HCT116 (cell line): ENCODE measurements at regions not wholly inside any gene's neighbourhood (a gene's known extent, or its start where the extent isn't known, plus 50 kb on each side); places are given as distances from the start of the nearest gene placed in this dataset.

Experiments used
- ATAC-seq: fragments of 200-7000 bp; cut with Tn5 transposase; 2 replicates; pipeline ENCODE4 v1.9.1; 2020; ENCODE audit warnings: mild to moderate bottlenecking, moderate library complexity
- BruUV-seq: library from RNA; stranded (reverse); fragments of 400-500 nt; replicated peaks from 2 replicates; lab custom pipeline; 2021; lab: Mats Ljungman, UMichigan
- CTCF ChIA-PET: fragments of 300-600 bp; sonication (Branson Sonifier 250); formaldehyde crosslinking; loops from one replicate; lab custom pipeline; 2021; ENCODE audit warnings: antibody characterized with exemption; lab: Charles Lee
- POLR2A ChIA-PET: fragments of 300-600, 350-600 bp; sonication (Branson Sonifier 250); formaldehyde crosslinking; loops from one replicate; lab custom pipeline; 2021; ENCODE audit warnings: antibody characterized with exemption; lab: Charles Lee
- RAD21 ChIA-PET, 2 experiments: fragments of 300-600 bp; sonication (Branson Sonifier 250); formaldehyde crosslinking; loops; one replicate each; lab custom pipeline; 2023; ENCODE audit warnings: low total read pairs in 2 of 2; ENCODE audit not compliant: uncharacterized antibody in 2 of 2, unreplicated experiment in 2 of 2, low non-redundant PET in 1 of 2; lab: Charles Lee
- DNase-seq: peaks from one replicate; pipeline ENCODE4 v3.0.0-alpha.2; 2010; ENCODE audit warnings: low read depth, low spot score
- H2AFZ ChIP-seq: fragments of 200-600 bp; shearing (Covaris generic), sonication (generic); 2 replicates; pipeline ENCODE4 v1.6.1; 2017; ENCODE audit warnings: low read depth, mixed run types, mixed read lengths, antibody characterized with exemption, low read length; ENCODE audit not compliant: poor library complexity, severe bottlenecking
- H3K27ac ChIP-seq: 2 replicates; pipeline ENCODE4 v1.5.1; 2012; ENCODE audit warnings: low read depth, low read length
- H3K27me3 ChIP-seq: fragments of 200-600 bp; sonication (generic); 2 replicates; pipeline ENCODE4 v1.6.1; 2016; ENCODE audit warnings: mixed run types, low read length, mixed read lengths; ENCODE audit not compliant: insufficient read depth
- H3K36me3 ChIP-seq, 2 experiments: fragments of 200-500 bp in 1 of 2; fragments of 200-600 bp in 1 of 2; sonication (Bioruptor generic) in 1 of 2; sonication (generic) in 1 of 2; 2 replicates each; pipeline versions ENCODE4 v1.5.1 to v1.6.1; 2014 to 2016; ENCODE audit warnings: low read length in 2 of 2, inconsistent platforms in 1 of 2, mixed read lengths in 1 of 2, mixed run types in 1 of 2; ENCODE audit not compliant: insufficient read depth in 2 of 2, control insufficient read depth in 1 of 2
- H3K4me1 ChIP-seq, 2 experiments: fragments of 200-600 bp in 1 of 2; sonication (generic) in 1 of 2; 2 replicates each; pipeline versions ENCODE4 v1.5.1 to v1.6.1; 2012 to 2017; ENCODE audit warnings: low read length in 2 of 2, inconsistent platforms in 1 of 2, mild to moderate bottlenecking in 1 of 2, mixed read lengths in 1 of 2, mixed run types in 1 of 2, moderate library complexity in 1 of 2; ENCODE audit not compliant: insufficient read depth in 2 of 2, control insufficient read depth in 1 of 2
- H3K4me2 ChIP-seq: fragments of 200-600 bp; sonication (generic); 2 replicates; pipeline ENCODE4 v1.6.1; 2017; ENCODE audit warnings: mixed run types, low read length, mixed read lengths
- H3K4me3 ChIP-seq, 2 experiments: fragments of 200-600 bp in 1 of 2; sonication (generic) in 1 of 2; replicated peaks in 1 of 2; 2 replicates each; pipeline ENCODE4 v1.5.1; 2011 to 2016; ENCODE audit warnings: low read length in 2 of 2, control low read depth in 1 of 2, low read depth in 1 of 2, mild to moderate bottlenecking in 1 of 2, mixed read lengths in 1 of 2, mixed run types in 1 of 2
- H3K79me2 ChIP-seq: fragments of 200-600 bp; sonication (generic); 2 replicates; pipeline ENCODE4 v1.6.1; 2017; ENCODE audit warnings: mild to moderate bottlenecking, mixed run types, low read length, moderate library complexity, mixed read lengths; ENCODE audit not compliant: insufficient read depth
- H3K9ac ChIP-seq: fragments of 200-600 bp; sonication (generic); 2 replicates; pipeline ENCODE4 v1.6.1; 2016; ENCODE audit warnings: low read length, mixed read lengths
- H3K9me2 ChIP-seq: fragments of 200-600 bp; sonication (generic), shearing (Covaris generic); 2 replicates; pipeline ENCODE4 v1.6.1; 2017; ENCODE audit warnings: mixed run types, mild to moderate bottlenecking, moderate library complexity; ENCODE audit not compliant: insufficient read depth
- H3K9me3 ChIP-seq, 2 experiments: fragments of 200-500 bp in 1 of 2; fragments of 200-600 bp in 1 of 2; sonication (Bioruptor generic) in 1 of 2; sonication (generic) in 1 of 2; 2 replicates each; pipeline ENCODE4 v1.6.1; 2014 to 2017; ENCODE audit warnings: low read length in 2 of 2, mixed read lengths in 2 of 2, inconsistent platforms in 1 of 2, low read depth in 1 of 2, mild to moderate bottlenecking in 1 of 2, mixed run types in 1 of 2, moderate library complexity in 1 of 2; ENCODE audit not compliant: control insufficient read depth in 1 of 2, insufficient read depth in 1 of 2
- H4K20me1 ChIP-seq: fragments of 200-600 bp; sonication (generic), shearing (Covaris generic); 2 replicates; pipeline ENCODE4 v1.6.1; 2017; ENCODE audit warnings: mixed run types, mild to moderate bottlenecking, moderate library complexity; ENCODE audit not compliant: insufficient read depth
- CBX3 ChIP-seq: IDR thresholded peaks from 2 replicates; pipeline ENCODE4 v1.6.1; 2012; ENCODE audit warnings: low read depth
- CEBPB ChIP-seq: IDR thresholded peaks from 2 replicates; pipeline ENCODE4 v1.6.1; 2012; ENCODE audit warnings: low read depth
- EZH2 ChIP-seq: fragments of 200-600 bp; sonication (generic); IDR thresholded peaks from 2 replicates; pipeline ENCODE4 v1.6.1; 2017; ENCODE audit warnings: antibody characterized with exemption, mixed run types
- EZH2phosphoT487 ChIP-seq: fragments of 200-600 bp; IDR thresholded peaks from 2 replicates; pipeline ENCODE4 v1.6.1; 2018; ENCODE audit warnings: antibody characterized with exemption, borderline replicate concordance
- FOSL1 ChIP-seq: IDR thresholded peaks from 2 replicates; pipeline ENCODE4 v1.6.1; 2012; ENCODE audit warnings: low read depth
- JUND ChIP-seq: IDR thresholded peaks from 2 replicates; pipeline ENCODE4 v1.6.1; 2012
- POLR2A ChIP-seq: IDR thresholded peaks from 2 replicates; pipeline ENCODE4 v1.7.0; 2011; ENCODE audit warnings: borderline replicate concordance; ENCODE audit not compliant: insufficient read depth, insufficient read length; ENCODE audit errors: extremely low read depth
- SIN3A ChIP-seq: IDR thresholded peaks from 2 replicates; pipeline ENCODE4 v1.6.1; 2012; ENCODE audit warnings: low read depth
- SP1 ChIP-seq: IDR thresholded peaks from 2 replicates; pipeline ENCODE4 v1.6.1; 2012; ENCODE audit warnings: low read depth
- TCF7L2 ChIP-seq: IDR thresholded peaks from 2 replicates; pipeline ENCODE4 v1.7.0; 2011; ENCODE audit warnings: borderline replicate concordance, inconsistent platforms; ENCODE audit not compliant: insufficient read depth, insufficient read length; ENCODE audit errors: extremely low read depth
- YY1 ChIP-seq: IDR thresholded peaks from 2 replicates; pipeline ENCODE4 v1.6.1; 2011; ENCODE audit warnings: low read length, low read depth, moderate library complexity, mild to moderate bottlenecking; ENCODE audit not compliant: insufficient replicate concordance; ENCODE audit errors: extremely low read depth
- ZFX ChIP-seq: fragments of 450-650 bp; IDR thresholded peaks from 2 replicates; pipeline ENCODE4 v1.6.1; 2017
- ZNF274 ChIP-seq: fragments of 200-500 bp; sonication (Bioruptor generic); IDR thresholded peaks from 2 replicates; pipeline ENCODE4 v1.6.1; 2014; ENCODE audit warnings: mild to moderate bottlenecking, low read depth, low read length, inconsistent platforms
- intact Hi-C: fragments of 100-400 bp; cut with micrococcal nuclease; formaldehyde crosslinking; loops from 2 replicates; pipeline ENCODE4 v1.10.0; 2022
- TF ChIP-seq, protein P1 (sequence below): IDR thresholded peaks from 2 replicates; pipeline ENCODE4 v1.6.1; 2012
- TF ChIP-seq, protein P2 (sequence below), 3 experiments: fragments of 200-600 bp in 1 of 3; sonication (generic) in 1 of 3; IDR thresholded peaks in 2 of 3; conservative IDR thresholded peaks in 1 of 3; 2 replicates each; pipeline ENCODE4 v1.5.1; 2012 to 2017; ENCODE audit warnings: low read depth in 2 of 3, low read length in 2 of 3, antibody characterized with exemption in 1 of 3, borderline replicate concordance in 1 of 3, control low read depth in 1 of 3, mild to moderate bottlenecking in 1 of 3, mixed read lengths in 1 of 3, mixed run types in 1 of 3, moderate library complexity in 1 of 3; ENCODE audit not compliant: insufficient read depth in 1 of 3
- TF ChIP-seq, protein P3 (sequence below): IDR thresholded peaks from 2 replicates; pipeline ENCODE4 v1.6.1; 2012

DNA sequence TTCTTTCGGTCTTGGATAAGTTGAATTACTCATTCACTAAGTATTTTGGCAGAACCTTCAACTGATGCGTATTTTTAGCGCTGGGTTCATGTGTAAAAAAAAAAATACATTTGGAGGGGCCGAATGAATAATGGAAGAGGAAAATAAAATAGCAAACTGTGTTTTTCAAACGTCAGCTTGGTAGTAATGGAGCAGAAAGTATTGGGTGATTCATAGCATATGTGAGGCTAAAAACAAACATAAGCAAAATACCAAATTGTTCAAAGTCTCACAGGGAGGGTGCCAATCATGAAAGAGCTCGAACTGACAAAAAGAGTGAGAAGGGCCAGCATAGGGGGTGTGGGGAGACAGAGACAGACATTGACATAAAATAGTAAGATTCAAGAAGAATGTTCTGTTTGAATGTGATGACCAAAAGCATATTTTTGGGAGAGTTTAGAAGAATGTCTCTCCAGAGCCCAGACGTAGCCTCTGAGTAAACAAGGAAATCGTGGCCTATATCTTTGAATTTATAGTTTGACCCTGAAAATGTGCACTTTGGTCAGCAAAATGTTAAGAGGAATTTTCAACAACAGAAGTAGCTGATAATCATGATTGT is 174.9 kb upstream of the HMHB1 start:
- CTCF ChIA-PET = no interaction called here
- H3K4me2 ChIP-seq = no peak overlapping the region
- intact Hi-C loops = no loop called here

More for the DNA sequence above, 174.9 kb upstream of the HMHB1 start:
- Histone ChIP-seq H3K9ac (no peak overlapping the region), H3K9me3 (no peaks in the 10 kb centered on the region), H3K4me1 (no peaks in the 10 kb centered on the region), H3K79me2 (no peaks in the 10 kb centered on the region), H3K9me2 (no peaks in the 10 kb centered on the region), H2AFZ (no peak overlapping the region), H3K4me3 (no peak overlapping the region), H4K20me1 (no peaks in the 10 kb centered on the region), H3K27me3 (no peaks in the 10 kb centered on the region), H3K36me3 (no peaks in the 10 kb centered on the region), H3K27ac (no peak overlapping the region)
- no TSS peak for BruUV-seq
- ChIA-PET RAD21 (no interaction called here), POLR2A (no interaction called here)
- ATAC-seq (no peak), DNase-seq (no peak)
- no peak for TF ChIP-seq JUND
- no peak for TF ChIP-seq EZH2phosphoT487
- TF ChIP-seq POLR2A = no peak
- no peak for TF ChIP-seq EZH2
- TF ChIP-seq CBX3 = no peak
- TF ChIP-seq, protein P1, sequence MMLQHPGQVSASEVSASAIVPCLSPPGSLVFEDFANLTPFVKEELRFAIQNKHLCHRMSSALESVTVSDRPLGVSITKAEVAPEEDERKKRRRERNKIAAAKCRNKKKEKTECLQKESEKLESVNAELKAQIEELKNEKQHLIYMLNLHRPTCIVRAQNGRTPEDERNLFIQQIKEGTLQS = no peak
- TF ChIP-seq YY1 = no peak
- TF ChIP-seq FOSL1 = no peak
- TF ChIP-seq SIN3A = no peak
- no peak for TF ChIP-seq TCF7L2
- no peak for TF ChIP-seq ZNF274
- no peak for TF ChIP-seq SP1
- TF ChIP-seq CEBPB = no peak
- TF ChIP-seq ZFX = no peak
- TF ChIP-seq, protein P2, sequence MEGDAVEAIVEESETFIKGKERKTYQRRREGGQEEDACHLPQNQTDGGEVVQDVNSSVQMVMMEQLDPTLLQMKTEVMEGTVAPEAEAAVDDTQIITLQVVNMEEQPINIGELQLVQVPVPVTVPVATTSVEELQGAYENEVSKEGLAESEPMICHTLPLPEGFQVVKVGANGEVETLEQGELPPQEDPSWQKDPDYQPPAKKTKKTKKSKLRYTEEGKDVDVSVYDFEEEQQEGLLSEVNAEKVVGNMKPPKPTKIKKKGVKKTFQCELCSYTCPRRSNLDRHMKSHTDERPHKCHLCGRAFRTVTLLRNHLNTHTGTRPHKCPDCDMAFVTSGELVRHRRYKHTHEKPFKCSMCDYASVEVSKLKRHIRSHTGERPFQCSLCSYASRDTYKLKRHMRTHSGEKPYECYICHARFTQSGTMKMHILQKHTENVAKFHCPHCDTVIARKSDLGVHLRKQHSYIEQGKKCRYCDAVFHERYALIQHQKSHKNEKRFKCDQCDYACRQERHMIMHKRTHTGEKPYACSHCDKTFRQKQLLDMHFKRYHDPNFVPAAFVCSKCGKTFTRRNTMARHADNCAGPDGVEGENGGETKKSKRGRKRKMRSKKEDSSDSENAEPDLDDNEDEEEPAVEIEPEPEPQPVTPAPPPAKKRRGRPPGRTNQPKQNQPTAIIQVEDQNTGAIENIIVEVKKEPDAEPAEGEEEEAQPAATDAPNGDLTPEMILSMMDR (IDR thresholded peaks at IDR 0.05 in 2 of 3, conservative IDR thresholded peaks at IDR 0.05 in 1 of 3; ENCODE audit: borderline replicate concordance in 1 of 3, insufficient read depth in 1 of 3, low read depth in 2 of 3, low read length in 2 of 3) = no peak
- TF ChIP-seq, protein P3, sequence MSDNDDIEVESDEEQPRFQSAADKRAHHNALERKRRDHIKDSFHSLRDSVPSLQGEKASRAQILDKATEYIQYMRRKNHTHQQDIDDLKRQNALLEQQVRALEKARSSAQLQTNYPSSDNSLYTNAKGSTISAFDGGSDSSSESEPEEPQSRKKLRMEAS = no peak
